GM18868 (cell line): ENCODE measurements at regions not wholly inside any gene's neighbourhood (a gene's known extent, or its start where the extent isn't known, plus 50 kb on each side); places are given as distances from the start of the nearest gene placed in this dataset.

Experiments used
- ATAC-seq: cut with Tn5 transposase; IDR thresholded peaks from one replicate; pipeline ENCODE4 v1.9.1; 2021; ENCODE audit warnings: mild to moderate bottlenecking, moderate library complexity; ENCODE audit not compliant: unreplicated experiment

DNA sequence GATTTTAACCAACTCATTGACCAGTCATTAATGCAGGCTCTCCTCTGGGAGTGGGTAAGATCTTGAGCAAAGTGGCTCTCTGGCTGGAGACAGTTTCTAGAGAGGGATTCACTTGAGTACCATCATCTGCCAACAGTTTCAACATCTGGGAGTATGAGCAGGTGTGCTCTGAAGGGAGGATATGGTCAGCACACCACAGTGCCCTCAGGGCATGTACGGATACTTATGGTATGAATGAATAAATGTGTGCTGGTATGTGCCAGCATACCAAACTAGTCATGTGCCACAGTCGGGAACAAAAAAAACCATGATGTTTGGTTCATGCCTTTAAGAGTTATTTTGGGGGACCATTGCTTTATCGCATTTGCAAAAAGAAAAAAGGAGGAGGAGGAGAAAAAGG is 1197.5 kb upstream of the TENM4 start:
- no peak for ATAC-seq

DNA sequence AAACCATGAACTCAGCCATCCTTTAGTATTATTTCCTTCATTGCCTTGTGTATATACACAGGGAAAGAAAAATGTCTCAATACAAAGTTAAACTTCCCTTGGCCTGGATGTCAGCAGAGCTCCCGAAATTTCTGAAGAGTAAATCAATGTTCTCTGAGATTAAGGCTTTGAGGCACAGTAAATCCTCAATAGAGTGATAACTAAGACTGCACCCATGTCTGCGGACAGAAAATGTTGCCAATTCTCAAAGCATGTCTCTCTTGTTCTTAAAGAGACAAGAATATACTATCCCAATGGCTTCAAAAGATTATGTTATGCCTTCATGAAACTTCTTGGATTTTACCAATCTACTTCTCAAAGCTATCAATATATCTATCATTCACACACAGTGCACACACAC is 1196.7 kb upstream of the TENM4 start:
- ATAC-seq = no peak

DNA sequence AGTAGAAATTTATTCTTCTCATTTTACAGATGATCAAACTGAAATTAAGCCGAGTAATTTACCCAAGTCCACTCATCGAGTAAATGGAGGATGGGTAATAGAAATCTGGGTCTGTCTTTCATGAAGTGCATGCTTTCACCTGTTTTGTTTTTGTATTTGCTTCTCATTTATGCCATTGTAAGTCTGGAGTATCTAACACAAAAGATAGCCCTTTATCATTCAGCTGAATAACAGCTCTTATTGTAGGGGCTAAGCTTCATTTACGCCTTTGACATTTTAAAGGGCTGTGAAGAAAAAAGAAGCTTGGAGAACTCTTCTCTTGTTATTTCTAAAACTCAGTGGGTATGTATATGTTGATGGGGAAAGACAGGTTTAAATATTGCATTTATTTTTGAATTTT is 1196.2 kb upstream of the TENM4 start:
- no peak for ATAC-seq

DNA sequence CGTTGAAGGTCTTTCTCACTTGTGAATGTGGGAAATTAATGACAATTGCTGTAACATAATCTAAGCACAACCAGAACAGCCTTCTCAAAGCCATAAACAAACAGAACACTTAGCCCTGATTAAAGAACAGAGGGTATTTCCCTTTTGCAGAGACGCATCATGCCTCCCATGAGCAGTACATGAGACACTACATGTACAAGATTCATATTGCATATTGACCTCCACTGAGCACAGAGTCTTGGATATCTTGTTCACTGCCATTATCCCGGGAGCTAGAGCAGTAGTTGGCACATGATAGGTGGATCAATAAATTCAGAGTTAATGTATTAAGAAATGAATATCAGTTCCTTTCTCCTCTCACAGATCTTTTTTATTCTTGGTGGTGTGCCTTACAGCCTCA is 1194.3 kb upstream of the TENM4 start:
- ATAC-seq = no peak

DNA sequence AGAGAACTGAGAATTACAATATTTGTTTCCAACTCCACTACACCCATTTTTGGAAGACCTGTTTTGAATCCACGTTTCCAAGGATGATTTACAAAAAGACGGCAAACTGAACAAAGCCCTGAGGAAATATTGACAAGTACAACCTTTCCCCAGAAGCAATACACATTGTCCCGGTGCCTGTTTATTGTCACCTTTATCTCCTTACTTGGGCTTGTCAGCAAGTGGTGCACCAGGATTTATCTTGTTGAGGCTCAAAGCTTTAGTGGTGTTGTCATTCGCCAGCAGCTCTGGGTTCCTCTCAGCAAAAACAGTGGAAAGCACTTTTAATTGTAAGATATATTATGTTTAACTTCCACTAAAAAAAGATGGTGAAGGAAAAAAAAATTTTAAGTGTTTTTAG is 1191.9 kb upstream of the TENM4 start:
- ATAC-seq = no peak

DNA sequence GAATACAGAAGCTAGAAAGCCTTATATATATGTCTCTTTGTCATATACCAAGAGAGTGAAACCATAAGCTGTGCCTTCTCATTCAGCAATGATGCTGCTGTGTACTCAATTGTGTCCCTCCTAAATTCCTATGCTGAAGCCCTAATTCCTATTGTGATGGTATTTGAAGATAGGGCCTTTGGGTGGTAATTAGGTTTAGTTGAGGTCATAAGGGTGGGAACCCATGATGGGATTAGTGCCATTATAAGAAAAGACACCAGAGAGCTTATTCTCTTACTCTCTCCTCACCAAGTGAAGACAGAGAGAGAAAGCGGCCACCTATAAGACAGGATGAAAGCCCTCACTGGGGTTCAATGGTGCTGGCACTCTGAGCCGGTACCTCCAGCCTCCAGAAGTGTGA is 1191.3 kb upstream of the TENM4 start:
- ATAC-seq = no peak

DNA sequence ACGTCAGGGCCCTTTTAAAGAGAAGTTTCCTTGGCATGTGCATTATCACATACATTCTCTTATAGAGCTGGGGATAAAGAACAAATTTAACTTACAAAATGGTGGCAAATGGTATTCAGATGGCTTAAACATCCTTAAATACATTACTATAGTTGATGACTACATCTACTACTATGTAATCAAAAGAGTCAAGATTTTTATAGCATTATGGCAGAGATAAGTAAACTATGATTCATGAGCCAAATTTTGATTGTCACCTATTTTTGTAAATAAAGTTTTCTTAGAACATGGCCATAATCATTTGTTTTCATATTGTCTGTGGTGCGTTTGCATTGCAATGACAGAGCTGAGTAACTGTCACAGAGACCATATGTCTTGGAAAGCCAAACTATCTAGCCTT is 1188.6 kb upstream of the TENM4 start:
- no peak for ATAC-seq

DNA sequence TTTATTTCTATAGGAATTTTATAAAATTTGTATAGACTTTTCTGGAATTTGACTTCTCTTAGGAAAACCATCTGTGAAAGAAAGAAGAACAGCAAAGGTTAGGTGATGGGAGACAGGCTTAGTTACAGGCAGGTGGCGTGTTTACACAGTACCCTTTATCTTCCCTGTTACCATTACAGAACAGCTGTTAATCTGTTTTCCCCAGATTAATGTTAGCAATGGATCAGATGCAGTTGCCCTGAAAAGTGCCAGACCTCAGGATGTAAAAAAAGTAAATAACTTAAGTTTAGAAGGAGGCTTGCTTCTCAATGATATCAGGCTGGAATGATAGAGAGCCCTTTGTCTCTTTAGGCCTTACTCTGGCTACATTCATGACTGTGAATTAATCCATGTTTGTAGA is 1186.5 kb upstream of the TENM4 start:
- no peak for ATAC-seq

DNA sequence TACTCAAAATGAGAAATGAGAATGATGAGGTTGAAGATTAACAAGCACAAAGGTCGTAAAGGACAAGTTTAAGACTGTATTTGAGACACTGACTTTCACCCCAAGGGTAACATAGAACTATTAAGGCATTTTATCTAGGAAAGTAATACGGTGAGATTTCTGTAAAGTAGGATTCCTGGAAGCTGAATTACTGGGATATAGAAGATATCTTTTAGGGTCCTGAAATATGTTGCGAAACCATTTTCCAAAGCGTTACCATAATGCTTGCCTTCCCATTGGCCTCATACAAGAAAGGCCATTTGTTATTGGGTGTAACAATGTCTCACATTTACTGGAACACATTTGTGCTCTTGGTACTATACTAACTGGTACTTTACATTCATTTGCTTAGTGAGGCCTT is 1185.9 kb upstream of the TENM4 start:
- no peak for ATAC-seq

DNA sequence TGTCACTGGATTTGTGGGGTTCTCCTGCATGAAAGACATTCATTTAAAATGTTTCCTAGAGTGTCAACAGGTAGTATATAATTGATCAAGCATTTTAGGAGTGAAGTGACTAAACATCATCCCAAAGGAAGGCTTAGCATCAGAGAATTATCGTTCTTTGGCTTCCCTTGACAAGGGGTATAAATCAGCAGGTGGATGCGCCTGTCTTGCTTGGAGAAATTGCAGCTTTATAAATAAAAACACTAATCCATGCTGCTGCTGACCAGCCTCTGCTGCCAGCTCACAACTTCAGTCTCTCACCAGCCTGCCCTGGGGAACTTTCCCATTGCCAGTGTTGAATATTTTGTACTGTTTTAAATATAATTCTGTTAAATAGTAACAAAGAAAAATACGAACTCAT is 1184.7 kb upstream of the TENM4 start:
- ATAC-seq = no peak

DNA sequence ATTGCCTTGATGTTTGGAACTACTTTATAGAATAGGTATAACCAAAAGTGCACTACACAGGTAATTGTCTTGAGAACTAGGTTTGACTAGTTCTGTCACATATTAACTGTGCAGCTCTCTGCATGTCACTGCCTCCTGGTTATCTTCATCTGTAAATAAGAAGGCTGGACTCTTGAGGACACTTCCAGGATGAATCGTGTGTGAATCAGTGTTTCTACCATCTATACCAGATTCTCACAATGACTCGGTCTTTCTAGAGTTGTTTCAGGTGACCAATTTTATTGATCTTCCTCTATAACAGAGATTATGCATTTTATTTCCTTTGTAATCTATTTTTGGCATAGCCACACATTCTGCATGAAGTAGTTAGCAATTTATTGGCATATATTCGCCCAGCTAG is 1181.0 kb upstream of the TENM4 start:
- no peak for ATAC-seq

DNA sequence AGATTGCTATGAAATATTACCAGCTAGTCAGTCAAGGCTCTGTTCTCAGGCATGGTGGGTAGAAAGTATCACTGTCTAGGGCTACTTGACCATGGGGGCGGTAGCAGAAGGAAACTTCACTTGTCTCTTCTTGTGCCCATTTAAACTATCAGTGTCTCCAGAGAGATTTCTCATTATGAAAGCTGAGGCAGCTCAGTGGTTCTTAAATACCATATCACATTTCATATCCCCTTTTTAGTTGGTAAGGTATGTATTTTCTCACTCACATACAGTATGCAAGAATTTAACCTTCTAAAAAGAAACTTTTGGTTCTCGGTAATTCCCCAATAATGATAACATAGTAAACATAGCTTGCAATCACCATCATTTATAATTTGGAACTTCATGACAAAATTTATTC is 1180.0 kb upstream of the TENM4 start:
- no peak for ATAC-seq

DNA sequence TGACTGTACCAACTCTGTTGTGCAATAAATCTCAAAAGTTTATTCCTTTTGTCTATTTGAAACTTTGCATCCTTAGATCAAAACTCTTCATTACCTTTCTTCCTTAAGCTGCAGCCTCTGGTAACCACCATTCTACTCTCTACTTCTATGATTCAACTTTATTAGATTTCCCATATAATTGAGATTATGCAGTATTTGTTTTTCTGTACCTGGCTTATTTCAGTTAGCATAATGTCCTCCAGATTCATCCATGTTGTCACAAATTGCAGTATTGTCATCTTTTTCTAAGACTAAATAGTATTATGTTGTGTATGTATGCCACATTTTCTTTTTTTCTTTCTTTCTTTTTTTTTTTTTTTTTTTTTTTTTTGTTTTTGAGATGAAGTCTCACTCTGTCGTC is 1176.3 kb upstream of the TENM4 start:
- no peak for ATAC-seq

DNA sequence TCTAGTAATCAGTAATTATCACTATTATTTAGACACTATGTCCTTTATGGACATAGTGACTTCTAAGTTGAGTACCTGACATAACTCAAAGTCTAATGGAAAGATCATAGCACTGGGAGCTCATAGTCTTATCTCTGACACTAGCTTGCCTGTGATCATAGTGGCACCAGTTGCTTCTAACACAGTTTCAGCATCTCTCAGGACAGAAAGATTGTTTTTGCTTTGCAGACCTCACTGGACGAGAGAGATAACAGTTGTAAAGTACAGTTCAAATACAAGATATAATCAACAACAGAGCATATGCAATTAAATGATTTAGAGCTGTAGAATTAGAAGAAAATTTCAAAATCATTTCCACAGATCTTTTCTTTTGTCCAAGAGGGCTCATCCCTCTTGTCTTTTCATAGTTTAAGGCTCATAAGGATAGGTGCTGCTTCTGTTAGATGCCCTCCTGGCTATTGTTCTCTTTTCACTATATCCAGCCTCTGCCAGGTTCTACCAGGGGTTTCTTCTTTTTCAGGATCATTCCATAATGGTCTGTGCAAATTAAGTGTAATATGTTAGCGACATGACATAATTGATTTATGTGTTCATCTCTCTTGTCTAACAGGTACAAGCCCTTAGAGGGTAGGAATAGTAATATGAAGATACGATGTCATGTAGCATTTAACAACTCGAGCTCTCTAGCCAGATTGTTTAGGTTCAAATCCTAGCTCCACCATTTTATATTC is 1175.4 kb upstream of the TENM4 start:
- no peak for ATAC-seq

DNA sequence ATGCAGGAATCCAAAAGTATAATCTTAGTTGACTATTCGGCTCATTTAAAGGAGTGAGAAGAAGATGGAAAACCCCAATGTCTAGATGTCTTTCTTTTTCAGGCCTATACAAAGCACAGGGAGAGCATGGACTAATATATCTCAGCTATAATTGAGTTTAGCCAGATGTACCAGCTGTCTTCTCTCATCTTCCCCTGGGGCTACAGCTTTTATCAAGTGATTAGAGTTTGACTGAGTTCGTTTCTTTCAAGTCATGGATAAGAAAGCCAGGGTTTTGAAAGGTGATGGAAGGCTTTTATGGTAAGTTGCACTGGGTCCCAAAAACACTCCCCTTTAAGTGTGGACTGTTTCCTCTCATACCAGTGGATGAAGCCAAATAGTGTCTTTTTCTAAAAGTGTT is 1172.8 kb upstream of the TENM4 start:
- ATAC-seq = no peak

DNA sequence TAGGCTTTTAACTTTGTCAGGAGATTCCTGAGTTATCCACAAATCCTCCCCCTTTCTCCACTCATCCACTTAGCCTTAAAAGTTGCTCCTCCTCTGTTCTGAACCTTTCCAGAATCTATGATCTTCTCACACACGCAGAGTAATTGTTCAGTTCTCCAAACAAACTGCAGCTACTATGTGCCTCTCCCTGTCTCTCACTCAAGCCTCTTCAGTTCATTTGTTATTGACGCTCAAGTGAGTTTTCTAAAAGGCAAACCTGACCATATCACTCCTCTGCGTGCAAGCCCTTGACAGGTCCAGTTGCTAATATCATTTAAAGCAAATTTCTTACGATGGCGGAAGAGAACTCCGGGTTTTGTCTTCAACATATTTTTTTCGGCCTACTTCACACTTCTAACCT is 1169.7 kb upstream of the TENM4 start:
- ATAC-seq = no peak

DNA sequence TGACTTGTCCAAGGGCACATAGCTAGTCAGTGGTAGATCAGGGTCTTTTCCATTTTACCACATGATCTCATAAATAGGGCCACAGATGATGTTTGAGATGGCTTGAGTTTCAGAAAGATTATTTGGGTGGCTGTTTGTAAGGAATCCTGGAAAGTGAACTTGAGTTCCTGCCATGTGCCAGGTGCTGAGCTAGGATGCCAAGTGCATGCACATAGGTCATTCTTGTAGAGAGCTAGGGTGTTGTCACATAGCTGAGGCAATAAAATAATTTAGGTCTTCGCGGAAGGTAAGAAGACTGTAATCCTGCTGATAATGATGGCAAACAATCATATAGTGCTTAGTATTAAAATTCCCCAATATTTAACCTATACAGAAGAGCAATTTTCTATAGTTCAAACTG is 1162.6 kb upstream of the TENM4 start:
- ATAC-seq = no peak

DNA sequence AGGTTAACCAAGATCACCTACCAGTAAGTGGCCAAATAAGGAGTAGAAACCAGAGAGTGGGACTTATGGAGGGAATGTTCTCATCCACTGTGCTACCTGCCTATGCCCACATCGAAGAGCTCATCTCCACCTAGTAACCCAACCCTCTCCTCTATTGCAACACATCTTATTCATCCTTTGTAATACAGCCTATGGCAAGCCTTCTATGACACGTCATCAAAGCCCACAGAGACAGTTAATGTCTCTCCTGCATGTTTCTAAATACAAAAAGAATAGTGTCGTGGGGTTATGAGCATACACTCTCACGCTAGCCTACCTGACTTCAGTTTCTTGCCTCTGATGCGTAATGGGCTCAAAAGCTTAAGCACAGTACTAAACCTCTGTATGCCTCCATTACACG is 1158.1 kb upstream of the TENM4 start:
- ATAC-seq = no peak

DNA sequence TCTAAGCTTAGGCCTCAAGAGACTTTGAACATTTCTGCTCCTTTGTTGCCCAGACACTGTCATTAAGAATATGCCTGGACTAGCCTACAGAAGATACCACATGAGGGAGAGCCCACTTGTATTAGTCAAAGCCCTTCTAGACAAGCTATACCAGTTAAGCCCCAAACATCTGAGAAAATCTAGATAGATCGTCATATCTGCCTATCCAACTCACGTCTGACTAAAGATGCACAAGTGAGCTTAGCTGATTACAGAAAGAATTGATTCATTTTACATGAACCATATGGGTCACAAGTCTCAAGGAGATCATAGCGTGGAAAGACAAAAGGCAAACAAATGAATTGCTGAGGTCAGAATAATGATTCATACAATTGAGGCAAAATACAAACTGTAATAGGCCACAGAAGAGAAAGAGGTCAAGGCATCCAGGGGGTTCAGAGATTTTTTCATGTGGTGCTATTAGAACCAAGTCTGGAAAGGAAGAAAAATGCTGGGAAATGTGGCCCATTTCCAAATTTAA is 1155.5 kb upstream of the TENM4 start:
- ATAC-seq = no peak

DNA sequence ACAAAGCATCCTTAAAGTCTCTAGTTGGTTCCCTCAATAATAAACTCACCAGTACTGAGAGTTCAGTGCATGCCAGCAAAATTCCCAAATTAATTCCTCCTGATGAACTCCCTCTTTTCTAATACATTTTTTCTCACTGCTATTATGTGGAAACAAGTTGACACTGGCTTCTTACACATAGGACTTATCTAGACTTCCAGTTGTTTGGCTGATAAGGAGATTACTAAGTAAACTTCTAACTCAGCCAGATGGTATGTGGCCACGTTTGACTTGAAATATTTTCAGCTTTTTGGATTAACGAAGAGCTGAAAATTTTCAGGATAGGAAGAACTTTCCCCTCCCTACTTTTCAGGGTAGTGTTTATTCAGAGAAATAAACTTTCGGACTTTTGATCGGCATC is 1154.2 kb upstream of the TENM4 start:
- ATAC-seq = no peak

DNA sequence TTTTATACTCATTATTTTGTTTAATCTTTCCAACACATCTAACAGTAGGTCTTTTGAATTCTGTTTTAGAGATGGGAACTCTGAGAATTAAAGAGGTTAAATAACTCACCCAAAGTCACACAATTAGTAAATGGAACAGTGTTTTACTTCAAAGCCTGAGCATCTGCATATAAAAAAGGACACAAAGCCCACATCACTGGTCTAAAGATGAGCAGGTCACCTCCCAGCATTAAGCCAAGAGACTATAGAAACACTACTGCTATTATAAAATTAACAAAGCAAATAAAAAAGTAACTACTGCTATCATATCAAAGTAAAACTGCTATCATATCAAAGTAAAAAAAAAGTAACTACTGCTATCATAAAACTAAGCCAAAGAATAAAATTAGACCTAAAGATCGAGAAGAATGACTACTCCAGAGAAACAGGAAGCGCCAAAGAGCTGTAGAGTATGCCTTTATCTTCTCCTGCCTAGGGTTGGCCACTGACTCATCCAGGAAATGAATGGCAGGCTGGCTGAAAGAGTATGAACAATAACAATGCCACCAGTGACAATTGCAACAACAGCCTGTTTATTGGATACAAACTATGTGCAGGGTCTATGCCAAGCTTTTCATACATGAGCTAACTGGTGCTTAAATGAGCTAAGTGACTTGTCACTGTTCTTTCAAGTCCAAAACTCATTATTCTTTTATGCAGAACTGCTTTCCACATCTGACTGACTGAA is 1153.0 kb upstream of the TENM4 start:
- no peak for ATAC-seq

DNA sequence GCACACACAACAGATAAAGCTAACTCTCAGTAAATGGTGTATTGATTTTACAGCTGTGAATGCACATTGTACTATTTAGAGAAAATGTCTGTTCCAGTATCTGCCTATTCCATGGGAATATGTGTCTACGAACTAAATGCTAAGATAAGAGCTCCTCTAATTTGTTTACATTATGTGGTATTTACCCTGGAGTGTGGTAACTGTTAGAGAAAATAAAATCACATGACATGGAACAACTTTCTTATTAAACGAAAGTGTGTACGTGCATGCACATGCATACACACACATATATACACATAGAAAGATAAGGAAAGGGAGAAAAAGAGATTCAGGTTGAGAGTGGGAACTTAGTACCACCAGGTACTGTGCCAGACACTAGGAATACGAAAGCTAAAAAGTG is 1151.7 kb upstream of the TENM4 start:
- no peak for ATAC-seq

DNA sequence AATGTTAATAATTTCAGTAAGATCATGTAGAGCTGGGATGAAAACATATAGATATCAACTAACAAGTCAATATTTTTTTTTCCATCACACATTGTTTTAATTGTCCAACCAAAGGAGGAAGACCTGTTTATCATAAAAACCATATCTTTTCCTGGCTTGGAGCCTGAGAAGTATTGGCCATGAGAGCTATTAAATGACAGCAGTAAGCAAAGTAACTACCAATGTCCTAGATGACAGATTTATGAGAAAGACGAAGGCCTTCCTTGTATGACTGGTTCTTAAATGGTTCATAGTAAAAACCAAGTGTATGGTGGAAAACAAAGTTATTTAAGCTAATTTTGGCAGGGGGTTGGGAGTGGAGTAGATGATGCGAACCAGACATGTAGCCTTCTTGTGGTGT is 1147.1 kb upstream of the TENM4 start:
- no peak for ATAC-seq
